A549 (cell line): ENCODE measurements at regions not wholly inside any gene's neighbourhood (a gene's known extent, or its start where the extent isn't known, plus 50 kb on each side); places are given as distances from the start of the nearest gene placed in this dataset.

Experiments
- CBX2 ChIP-seq: fragments of 200-600 bp; sonication (generic); IDR thresholded peaks from 2 replicates; pipeline ENCODE4 v1.6.1; 2016; ENCODE audit warnings: low read depth, mild to moderate bottlenecking, borderline replicate concordance
- CEBPB ChIP-seq, 2 experiments: fragments of >200 bp in 1 of 2; sonication (Bioruptor Twin) in 1 of 2; formaldehyde crosslinking in 1 of 2; IDR thresholded peaks; 2 replicates each; pipeline ENCODE4 v1.6.1; 2012 to 2016
- CHD2 ChIP-seq: fragments of 150-350 bp; IDR thresholded peaks from 2 replicates; pipeline ENCODE4 v1.6.1; 2014; ENCODE audit warnings: low read length; ENCODE audit not compliant: partially characterized antibody
- HOXA7 ChIP-seq: fragments of 250-450 bp; sonication (Bioruptor Pico); IDR thresholded peaks from 2 replicates; pipeline ENCODE4 v1.5.0; 2020; ENCODE audit warnings: mild to moderate bottlenecking, moderate library complexity
- MYC ChIP-seq: IDR thresholded peaks from 2 replicates; pipeline ENCODE4 v1.6.1; 2012; ENCODE audit warnings: mild to moderate bottlenecking, inconsistent platforms, low read length, improper control_type of control experiment, borderline replicate concordance
- POLR2A ChIP-seq: IDR thresholded peaks from 2 replicates; pipeline ENCODE4 v1.6.1; 2012; ENCODE audit warnings: mild to moderate bottlenecking, low read length
- POLR2AphosphoS2 ChIP-seq: conservative IDR thresholded peaks from 2 replicates; pipeline ENCODE4 v1.6.1; 2012; ENCODE audit warnings: low read length, improper control_type of control experiment, inconsistent platforms
- RAD21 ChIP-seq, 2 experiments: fragments of >200 bp in 1 of 2; sonication (Bioruptor Twin) in 1 of 2; formaldehyde crosslinking in 1 of 2; IDR thresholded peaks in 1 of 2; conservative IDR thresholded peaks in 1 of 2; 2 replicates in 1 of 2; 3 replicates in 1 of 2; pipeline ENCODE4 v1.6.1; 2012 to 2018; ENCODE audit warnings: inconsistent platforms in 1 of 2
- RFX5 ChIP-seq: fragments of 450-650 bp; IDR thresholded peaks from 2 replicates; pipeline ENCODE4 v1.7.1; 2014; ENCODE audit warnings: antibody characterized with exemption, mild to moderate bottlenecking, moderate library complexity
- SREBF2 ChIP-seq: fragments of 450-650 bp; IDR thresholded peaks from 2 replicates; pipeline ENCODE4 v1.6.1; 2014; ENCODE audit warnings: mild to moderate bottlenecking, moderate library complexity
- TF ChIP-seq, protein P1 (sequence below): IDR thresholded peaks from 2 replicates; pipeline ENCODE4 v1.6.1; 2012; ENCODE audit warnings: low read depth, borderline replicate concordance
- TF ChIP-seq, protein P2 (sequence below): fragments of >200 bp; sonication (Bioruptor Twin); formaldehyde crosslinking; IDR thresholded peaks from 3 replicates; pipeline ENCODE4 v1.5.1; 2016

DNA sequence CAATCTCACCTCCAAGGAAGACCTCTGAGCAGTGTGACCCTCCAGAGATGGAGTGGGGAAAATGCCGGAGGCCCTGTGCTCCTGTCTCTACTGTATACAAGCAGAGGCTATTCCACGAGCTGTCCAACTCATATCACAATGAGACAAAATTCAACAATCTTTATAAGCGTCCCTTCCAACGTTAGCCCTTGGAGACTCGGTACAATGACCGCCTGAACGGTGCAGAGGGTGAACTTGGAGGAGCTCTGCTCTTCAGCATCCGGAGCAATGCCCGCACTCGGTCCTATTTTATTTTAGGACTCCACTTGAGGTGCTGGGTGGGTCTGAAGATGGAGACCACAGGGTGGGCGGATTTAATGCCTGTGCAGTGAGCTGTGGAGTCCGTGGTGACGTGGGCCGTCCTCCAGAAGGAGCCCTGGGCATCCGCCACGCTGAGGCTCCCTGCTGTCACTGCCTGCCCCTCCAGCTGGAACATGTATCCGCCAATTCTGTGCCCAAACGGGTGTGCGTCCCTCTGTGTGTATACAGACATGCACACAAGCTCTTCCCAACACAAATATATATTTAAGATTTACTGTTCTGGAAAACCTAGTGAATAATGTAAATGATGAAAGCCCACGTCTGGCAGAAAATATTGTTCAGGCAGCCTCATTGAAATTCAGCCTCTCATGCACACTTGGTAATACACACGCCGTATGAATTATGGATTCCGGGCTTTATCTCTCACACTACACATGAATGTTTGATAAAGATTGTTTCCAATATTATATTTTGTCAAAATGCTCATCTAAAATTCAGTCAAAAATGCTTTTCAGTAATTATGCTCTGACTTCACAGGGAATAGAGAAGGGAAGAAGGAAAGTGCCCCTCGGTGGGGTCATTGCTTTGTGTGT lies 239.9 kb upstream of the ZMIZ1 start:
- TF ChIP-seq, protein P1, sequence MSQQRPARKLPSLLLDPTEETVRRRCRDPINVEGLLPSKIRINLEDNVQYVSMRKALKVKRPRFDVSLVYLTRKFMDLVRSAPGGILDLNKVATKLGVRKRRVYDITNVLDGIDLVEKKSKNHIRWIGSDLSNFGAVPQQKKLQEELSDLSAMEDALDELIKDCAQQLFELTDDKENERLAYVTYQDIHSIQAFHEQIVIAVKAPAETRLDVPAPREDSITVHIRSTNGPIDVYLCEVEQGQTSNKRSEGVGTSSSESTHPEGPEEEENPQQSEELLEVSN: no peak
- no peak for TF ChIP-seq MYC
- TF ChIP-seq, protein P2, sequence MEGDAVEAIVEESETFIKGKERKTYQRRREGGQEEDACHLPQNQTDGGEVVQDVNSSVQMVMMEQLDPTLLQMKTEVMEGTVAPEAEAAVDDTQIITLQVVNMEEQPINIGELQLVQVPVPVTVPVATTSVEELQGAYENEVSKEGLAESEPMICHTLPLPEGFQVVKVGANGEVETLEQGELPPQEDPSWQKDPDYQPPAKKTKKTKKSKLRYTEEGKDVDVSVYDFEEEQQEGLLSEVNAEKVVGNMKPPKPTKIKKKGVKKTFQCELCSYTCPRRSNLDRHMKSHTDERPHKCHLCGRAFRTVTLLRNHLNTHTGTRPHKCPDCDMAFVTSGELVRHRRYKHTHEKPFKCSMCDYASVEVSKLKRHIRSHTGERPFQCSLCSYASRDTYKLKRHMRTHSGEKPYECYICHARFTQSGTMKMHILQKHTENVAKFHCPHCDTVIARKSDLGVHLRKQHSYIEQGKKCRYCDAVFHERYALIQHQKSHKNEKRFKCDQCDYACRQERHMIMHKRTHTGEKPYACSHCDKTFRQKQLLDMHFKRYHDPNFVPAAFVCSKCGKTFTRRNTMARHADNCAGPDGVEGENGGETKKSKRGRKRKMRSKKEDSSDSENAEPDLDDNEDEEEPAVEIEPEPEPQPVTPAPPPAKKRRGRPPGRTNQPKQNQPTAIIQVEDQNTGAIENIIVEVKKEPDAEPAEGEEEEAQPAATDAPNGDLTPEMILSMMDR: no peak
- TF ChIP-seq POLR2A: no peak
- no peak for TF ChIP-seq SREBF2
- no peak for TF ChIP-seq POLR2AphosphoS2
- no peak for TF ChIP-seq CBX2
- TF ChIP-seq CHD2: no peak
- no peak for TF ChIP-seq RAD21 (conservative IDR thresholded peaks at IDR 0.05 in 1 of 2, IDR thresholded peaks at IDR 0.05 in 1 of 2)
- TF ChIP-seq RFX5: no peak
- TF ChIP-seq HOXA7 (CRISPR knock-in tag): no peak
- TF ChIP-seq CEBPB (IDR thresholded peaks at IDR 0.05): no peak
